IgD-negative memory B cell (primary cell): ENCODE measurements at regions not wholly inside any gene's neighbourhood (a gene's known extent, or its start where the extent isn't known, plus 50 kb on each side); places are given as distances from the start of the nearest gene placed in this dataset.

Experiments
- H3K27ac Mint-ChIP-seq, 3 donors: one replicate each; pipeline ENCODE4 v1.8.0; 2020 to 2022; ENCODE audit warnings: mild to moderate bottlenecking in 3 of 3, mixed read lengths in 3 of 3, moderate library complexity in 1 of 3
- H3K27me3 Mint-ChIP-seq: one replicate; pipeline ENCODE4 v1.8.0; 2021; ENCODE audit warnings: mixed read lengths
- H3K36me3 Mint-ChIP-seq: one replicate; pipeline ENCODE4 v1.8.0; 2020; ENCODE audit warnings: mild to moderate bottlenecking, mixed read lengths
- H3K4me1 Mint-ChIP-seq, 3 donors: one replicate each; pipeline ENCODE4 v1.8.0; 2020 to 2022; ENCODE audit warnings: mixed read lengths in 3 of 3, mild to moderate bottlenecking in 1 of 3
- H3K4me3 Mint-ChIP-seq, 4 donors: one replicate each; pipeline ENCODE4 v1.8.0; 2020 to 2022; ENCODE audit warnings: mild to moderate bottlenecking in 4 of 4, mixed read lengths in 4 of 4, moderate library complexity in 3 of 4
- H3K9me3 Mint-ChIP-seq, 3 donors: one replicate each; pipeline ENCODE4 v1.8.0; 2020 to 2021; ENCODE audit warnings: mixed read lengths in 3 of 3, mild to moderate bottlenecking in 1 of 3

DNA sequence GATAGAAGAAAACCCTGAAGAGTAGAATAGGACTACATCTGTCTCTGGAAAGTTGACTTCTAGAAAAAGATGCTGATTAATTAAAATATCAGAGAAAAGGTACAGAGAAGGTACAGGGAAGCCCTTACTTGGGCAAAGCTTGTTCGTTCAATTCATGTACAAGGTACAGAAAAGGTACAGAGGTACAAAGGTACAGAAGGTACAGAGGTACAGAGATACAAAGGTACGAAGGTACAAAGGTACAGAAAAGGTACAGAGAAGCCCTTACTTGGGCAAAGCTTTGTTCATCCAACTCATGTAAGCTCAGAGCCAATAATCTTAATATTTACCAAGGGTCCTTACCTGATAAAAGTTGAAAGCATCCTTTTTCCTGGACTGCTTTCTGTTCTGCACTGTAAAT is 182.3 kb downstream of the PCSK1 start:
- Mint-ChIP-seq H3K27me3 (peaks cover 1% of the 10 kb centered on the region), H3K9me3 (no peaks in the 10 kb centered on the region), H3K4me1 (peaks cover 0 to under 1% (median 0%) of the 10 kb centered on the region in 3 donors), H3K27ac (no peak overlapping the region), H3K4me3 (no peak overlapping the region), H3K36me3 (no peaks in the 10 kb centered on the region)

DNA sequence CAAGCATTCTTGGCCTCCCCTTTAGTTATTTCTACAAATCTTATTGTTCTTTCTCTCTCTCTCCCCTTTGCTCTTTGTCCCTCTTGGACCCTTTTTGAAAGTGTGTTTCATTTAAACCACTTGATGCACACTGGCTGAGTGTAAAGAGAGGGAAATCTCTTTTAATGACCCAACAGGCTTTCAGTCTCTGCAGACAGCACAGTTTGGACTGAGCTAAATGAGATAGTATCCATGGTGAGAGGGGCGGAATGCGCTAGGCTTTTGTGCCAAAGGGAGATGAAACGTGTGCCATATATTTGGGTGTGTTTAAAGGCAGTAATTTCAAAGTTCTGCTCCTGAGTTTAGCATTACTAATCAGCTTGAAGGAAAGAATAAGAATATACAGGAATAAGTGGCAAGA is 184.9 kb downstream of the PCSK1 start:
- Mint-ChIP-seq H3K4me1 (peaks cover 0 to 2% (median 0%) of the 10 kb centered on the region in 3 donors), H3K27ac (no peak overlapping the region), H3K27me3 (peaks cover 5% of the 10 kb centered on the region), H3K9me3 (peaks cover 0 to 1% (median 0%) of the 10 kb centered on the region in 3 donors), H3K4me3 (no peak overlapping the region), H3K36me3 (no peaks in the 10 kb centered on the region)

DNA sequence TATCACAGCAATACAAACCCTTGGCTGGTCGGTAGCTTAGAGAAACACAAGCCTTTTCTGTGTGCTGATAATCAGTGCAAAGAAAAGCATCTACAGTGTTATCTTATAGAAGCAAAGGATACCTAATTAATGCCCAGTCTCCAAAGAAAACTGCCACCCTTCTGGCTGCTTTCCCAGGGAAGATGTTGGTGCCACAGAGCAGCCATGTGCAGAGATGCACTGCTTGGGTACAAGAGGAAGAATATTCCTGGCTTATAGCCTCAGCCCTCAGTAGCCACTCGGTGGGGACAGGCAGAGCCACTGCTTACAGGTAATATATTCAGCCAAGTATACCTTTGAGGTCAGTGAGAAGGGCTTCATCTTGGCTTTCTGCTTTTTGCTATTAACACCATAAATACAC is 185.3 kb downstream of the PCSK1 start:
- H3K9me3 Mint-ChIP-seq: peaks cover 0 to 1% (median 0%) of the 10 kb centered on the region in 3 donors
- peaks cover 7% of the 10 kb centered on the region for H3K27me3 Mint-ChIP-seq
- H3K4me1 Mint-ChIP-seq: peaks cover 0 to 2% (median 0%) of the 10 kb centered on the region in 3 donors
- H3K36me3 Mint-ChIP-seq: no peaks in the 10 kb centered on the region
- no peak overlapping the region for H3K27ac Mint-ChIP-seq
- H3K4me3 Mint-ChIP-seq: no peak overlapping the region

DNA sequence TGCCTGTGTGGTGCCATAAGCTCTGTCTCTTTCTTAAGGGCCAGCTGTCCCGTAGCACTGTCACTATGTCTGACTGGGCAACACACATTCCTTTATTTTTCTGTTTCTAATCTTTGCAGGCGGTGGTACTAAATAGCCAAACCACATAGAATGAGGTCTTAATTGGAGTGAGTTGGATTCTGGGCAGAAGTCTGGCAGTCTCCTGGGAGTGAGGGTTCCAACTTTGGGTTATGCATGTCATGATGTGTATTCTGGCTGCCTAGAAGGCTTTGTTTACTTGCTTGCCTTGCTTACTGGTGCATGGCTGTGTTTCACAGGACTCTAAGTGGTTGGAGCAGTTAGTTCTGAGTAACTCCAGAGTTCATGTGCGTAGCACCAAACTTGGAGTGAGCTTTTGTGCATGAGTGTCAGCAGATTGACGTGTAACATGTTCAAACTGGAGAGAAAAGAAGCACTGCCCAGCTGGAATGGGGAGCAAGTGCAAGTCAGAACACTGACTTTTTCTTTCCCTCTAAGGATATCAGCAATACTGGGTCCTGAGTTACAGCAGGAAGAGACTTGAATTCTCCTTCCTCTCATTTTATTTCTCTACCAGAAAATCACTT is 185.8 kb downstream of the PCSK1 start:
- Mint-ChIP-seq H3K4me3 (no peak overlapping the region), H3K9me3 (peaks cover 0 to 1% (median 0%) of the 10 kb centered on the region in 3 donors), H3K27ac (no peak overlapping the region), H3K4me1 (peaks cover 0 to 2% (median 0%) of the 10 kb centered on the region in 3 donors), H3K36me3 (no peaks in the 10 kb centered on the region), H3K27me3 (peaks cover 7% of the 10 kb centered on the region)

DNA sequence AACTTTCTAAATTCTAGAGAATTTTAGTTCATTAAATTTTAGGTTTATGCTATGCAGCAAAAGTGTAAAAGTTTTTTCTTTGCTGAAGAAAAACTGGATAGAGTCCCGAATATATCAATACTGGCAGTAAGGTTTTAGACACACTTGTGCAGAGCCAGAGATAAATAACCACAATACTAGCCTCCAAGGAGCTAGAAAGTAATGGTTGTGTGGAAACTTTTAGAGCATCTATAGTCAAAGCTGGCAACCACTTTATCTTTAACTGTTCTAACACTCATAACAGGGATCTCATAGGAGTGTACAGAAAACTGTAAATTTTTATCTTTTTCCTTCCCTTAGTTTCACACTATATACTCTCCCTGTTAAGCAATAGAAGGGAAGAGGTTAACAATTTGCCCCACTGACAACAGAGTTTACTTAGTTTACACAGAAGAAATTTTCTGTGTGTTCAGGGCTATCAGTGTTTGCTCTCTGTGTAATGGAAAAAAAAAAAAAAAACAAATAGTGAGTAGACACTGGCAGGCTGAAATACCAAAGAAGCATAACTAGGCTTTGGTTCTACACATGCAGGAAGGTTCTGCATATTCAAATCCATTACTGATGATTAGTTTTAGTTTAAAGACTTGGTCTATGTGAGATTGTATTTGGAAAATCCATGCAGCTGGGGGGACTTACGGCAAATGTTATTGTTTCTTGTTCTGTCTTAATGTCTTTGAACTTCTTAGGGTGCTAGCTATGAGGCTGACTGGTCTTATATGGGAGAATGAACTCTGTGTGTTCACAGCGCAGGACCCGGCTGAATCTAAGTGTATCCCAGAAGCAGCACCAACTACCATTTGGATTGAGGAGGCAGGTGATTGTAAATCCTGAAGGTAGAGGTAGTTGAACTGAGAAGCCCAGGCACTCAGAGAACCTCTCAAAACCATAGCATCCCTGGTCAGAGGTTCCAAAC is 187.6 kb downstream of the PCSK1 start:
- peaks cover 7% of the 10 kb centered on the region for H3K27me3 Mint-ChIP-seq
- H3K27ac Mint-ChIP-seq: no peak overlapping the region
- H3K4me1 Mint-ChIP-seq: peaks cover 0 to 2% (median 0%) of the 10 kb centered on the region in 3 donors
- H3K4me3 Mint-ChIP-seq: no peak overlapping the region
- H3K36me3 Mint-ChIP-seq: no peaks in the 10 kb centered on the region
- peaks cover 0 to 1% (median 0%) of the 10 kb centered on the region in 3 donors for H3K9me3 Mint-ChIP-seq

- no peaks in the 10 kb centered on the region for H3K36me3 Mint-ChIP-seq
- no peak overlapping the region for H3K4me3 Mint-ChIP-seq
- peaks cover 0 to 1% (median 0%) of the 10 kb centered on the region in 3 donors for H3K9me3 Mint-ChIP-seq
- peaks cover 0 to 2% (median 0%) of the 10 kb centered on the region in 3 donors for H3K4me1 Mint-ChIP-seq
- no peak overlapping the region for H3K27ac Mint-ChIP-seq
- H3K27me3 Mint-ChIP-seq: peaks cover 7% of the 10 kb centered on the region
These were observed 188.4 kb downstream of the PCSK1 start for GRCh38 chr5:96244696-96245095.

DNA sequence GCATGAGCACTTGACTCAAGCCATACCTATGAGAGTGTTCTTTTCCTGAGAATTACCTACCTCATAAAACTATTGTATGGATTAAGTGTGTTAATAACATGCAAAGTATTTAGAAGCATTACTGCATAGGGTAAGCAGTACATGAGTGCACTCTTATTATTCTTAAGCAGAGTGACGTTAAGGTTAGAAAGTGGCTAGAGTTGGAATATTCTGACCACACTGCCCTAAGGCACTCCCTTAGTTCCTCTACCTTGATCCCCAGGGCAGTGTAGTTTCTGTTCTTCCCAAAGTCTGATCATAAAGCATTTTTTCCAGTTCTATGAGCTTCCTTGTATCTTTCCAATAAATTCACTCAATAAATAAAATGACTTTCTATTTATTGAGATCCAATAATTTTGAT is 189.2 kb downstream of the PCSK1 start:
- no peaks in the 10 kb centered on the region for H3K36me3 Mint-ChIP-seq
- peaks cover 0 to 1% (median 0%) of the 10 kb centered on the region in 3 donors for H3K9me3 Mint-ChIP-seq
- H3K27me3 Mint-ChIP-seq: peaks cover 7% of the 10 kb centered on the region
- no peak overlapping the region for H3K27ac Mint-ChIP-seq
- H3K4me3 Mint-ChIP-seq: no peak overlapping the region
- H3K4me1 Mint-ChIP-seq: peaks cover 0 to 2% (median 0%) of the 10 kb centered on the region in 3 donors

GRCh38 chr5:96243203-96243602 is 189.8 kb downstream of the PCSK1 start:
- no peak overlapping the region for H3K27ac Mint-ChIP-seq
- H3K36me3 Mint-ChIP-seq: no peaks in the 10 kb centered on the region
- H3K4me3 Mint-ChIP-seq: no peak overlapping the region
- peaks cover 0 to 1% (median 0%) of the 10 kb centered on the region in 3 donors for H3K9me3 Mint-ChIP-seq
- peaks cover 0 to 2% (median 0%) of the 10 kb centered on the region in 3 donors for H3K4me1 Mint-ChIP-seq
- H3K27me3 Mint-ChIP-seq: peaks cover 7% of the 10 kb centered on the region

- Mint-ChIP-seq H3K4me1 (peaks cover 0 to 2% (median 0%) of the 10 kb centered on the region in 3 donors), H3K9me3 (peaks cover 0 to 1% (median 0%) of the 10 kb centered on the region in 3 donors), H3K27me3 (peaks cover 7% of the 10 kb centered on the region), H3K27ac (peak overlapping the region in 1 of 3 donors; percentile 48), H3K36me3 (no peaks in the 10 kb centered on the region), H3K4me3 (no peak overlapping the region)
These were observed 190.5 kb downstream of the PCSK1 start for GRCh38 chr5:96242571-96242970.

GRCh38 chr5:96236831-96237230 is 196.2 kb downstream of the PCSK1 start:
- no peaks in the 10 kb centered on the region for H3K4me1 Mint-ChIP-seq

DNA sequence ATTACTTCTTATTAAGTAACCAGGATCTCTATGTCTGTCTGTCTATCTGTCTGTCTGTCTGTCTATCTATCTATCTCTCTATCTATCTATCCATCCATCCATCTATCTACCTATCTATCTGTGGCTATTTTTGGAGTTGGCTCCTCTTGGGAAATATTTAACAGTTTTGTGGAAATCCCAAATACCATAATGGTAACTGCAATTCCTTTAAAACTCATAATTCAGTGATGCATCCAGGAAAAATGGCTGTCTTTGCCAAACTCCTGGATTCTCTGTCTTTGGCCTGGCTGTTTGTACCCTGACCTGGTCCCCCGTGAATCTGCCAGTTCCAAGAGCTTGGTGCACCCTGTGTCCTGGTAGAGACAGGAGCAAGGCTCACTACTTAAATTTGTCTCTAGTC is 197.0 kb downstream of the PCSK1 start:
- H3K27ac Mint-ChIP-seq: no peak overlapping the region
- H3K4me1 Mint-ChIP-seq: no peaks in the 10 kb centered on the region
- H3K27me3 Mint-ChIP-seq: no peaks in the 10 kb centered on the region
- peaks cover 0 to 2% (median 0%) of the 10 kb centered on the region in 3 donors for H3K9me3 Mint-ChIP-seq
- no peak overlapping the region for H3K4me3 Mint-ChIP-seq
- H3K36me3 Mint-ChIP-seq: no peaks in the 10 kb centered on the region

More at GRCh38 chr5:96236831-96237230, 196.2 kb downstream of the PCSK1 start:
- Mint-ChIP-seq H3K27me3 (no peaks in the 10 kb centered on the region), H3K9me3 (no peaks in the 10 kb centered on the region), H3K4me3 (no peak overlapping the region), H3K36me3 (no peaks in the 10 kb centered on the region), H3K27ac (no peak overlapping the region)

GRCh38 chr5:96235008-96235910 is 197.8 kb downstream of the PCSK1 start:
- H3K36me3 Mint-ChIP-seq: no peaks in the 10 kb centered on the region

DNA sequence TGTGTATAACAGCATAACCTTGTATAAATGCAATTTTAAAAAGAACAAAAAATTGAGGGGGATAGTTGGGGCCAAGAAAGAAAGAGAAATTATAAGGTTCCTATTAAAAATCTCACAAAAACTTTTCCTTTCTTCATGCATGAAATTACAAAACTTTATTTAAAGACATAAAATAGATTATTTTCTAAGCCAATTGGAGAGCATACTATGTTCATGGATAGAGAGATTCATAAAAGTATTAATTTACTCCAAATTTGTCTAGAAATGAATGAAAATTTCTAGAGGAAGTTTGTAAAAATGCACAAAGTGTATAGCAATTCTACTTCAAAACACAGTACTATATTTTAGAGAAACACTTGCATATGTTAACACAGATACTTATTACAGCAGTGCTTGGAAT is 200.4 kb downstream of the PCSK1 start:
- peaks cover 0 to 4% (median 0%) of the 10 kb centered on the region in 3 donors for H3K9me3 Mint-ChIP-seq
- no peak overlapping the region for H3K27ac Mint-ChIP-seq
- H3K27me3 Mint-ChIP-seq: no peaks in the 10 kb centered on the region
- no peak overlapping the region for H3K4me3 Mint-ChIP-seq
- H3K4me1 Mint-ChIP-seq: no peaks in the 10 kb centered on the region
- H3K36me3 Mint-ChIP-seq: no peaks in the 10 kb centered on the region

More at GRCh38 chr5:96235008-96235910, 197.8 kb downstream of the PCSK1 start:
- Mint-ChIP-seq H3K27me3 (no peaks in the 10 kb centered on the region), H3K27ac (no peak overlapping the region), H3K4me1 (no peaks in the 10 kb centered on the region), H3K9me3 (peaks cover 0 to 4% (median 0%) of the 10 kb centered on the region in 3 donors), H3K4me3 (no peak overlapping the region)

GRCh38 chr5:96229188-96229587 is 203.9 kb downstream of the PCSK1 start:
- H3K27ac Mint-ChIP-seq: no peak overlapping the region
- peaks cover 0 to 4% (median 0%) of the 10 kb centered on the region in 3 donors for H3K9me3 Mint-ChIP-seq
- no peaks in the 10 kb centered on the region for H3K36me3 Mint-ChIP-seq
- H3K27me3 Mint-ChIP-seq: peaks cover 3% of the 10 kb centered on the region
- no peaks in the 10 kb centered on the region for H3K4me1 Mint-ChIP-seq
- no peak overlapping the region for H3K4me3 Mint-ChIP-seq
